ENCODE measurements at regions not wholly inside any gene's neighbourhood (a gene's known extent, or its start where the extent isn't known, plus 50 kb on each side); places are given as distances from the start of the nearest gene placed in this dataset.

DNA sequence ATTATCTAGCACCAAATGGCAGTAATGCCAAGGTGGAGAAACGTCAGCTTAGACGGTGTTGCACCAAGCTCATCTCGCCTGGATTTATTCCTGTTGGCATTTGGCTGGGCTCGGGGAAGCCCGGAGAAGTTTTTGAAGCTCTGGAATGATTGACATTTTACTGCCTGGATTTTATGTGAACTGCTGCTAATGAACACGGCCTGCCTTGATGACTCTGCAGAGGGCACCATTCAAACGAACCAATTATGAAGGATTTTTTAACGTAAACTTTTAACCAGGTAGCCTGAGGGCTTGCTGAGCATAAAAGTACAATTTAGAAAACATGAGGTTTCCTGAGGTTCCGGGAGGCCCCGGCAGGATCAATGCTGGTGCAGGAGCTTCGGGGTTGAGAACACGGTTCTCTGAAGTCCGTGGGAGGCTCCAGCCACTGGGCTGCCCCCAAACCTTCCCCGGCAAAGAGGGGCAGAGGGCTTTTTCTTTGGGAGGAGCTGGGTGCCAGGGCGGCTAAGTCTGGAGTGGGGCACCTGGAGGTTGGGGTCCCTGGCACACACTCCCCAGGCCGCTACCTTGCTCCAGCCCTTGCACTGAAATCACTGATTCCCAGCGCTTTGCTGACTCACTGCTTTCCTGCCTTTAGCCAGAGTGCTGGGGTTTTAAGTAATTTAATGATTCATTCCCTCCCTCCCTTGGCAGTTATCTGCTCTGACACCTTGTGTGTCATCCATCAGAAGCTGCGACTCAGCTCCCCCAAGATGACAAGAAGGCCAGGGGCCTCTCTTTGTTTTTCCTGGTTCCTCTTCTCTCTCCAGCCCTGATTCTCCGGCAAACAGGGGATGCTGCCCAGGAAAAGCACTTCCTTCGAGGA lies 161.2 kb upstream of the IRX3 start:
- peak overlapping the region; percentile 57 to 76; a peak in 5 of 6 replicates for H3K27ac ChIP-seq
- peak; percentile 49 to 50 for DNase-seq (ENCODE audit: low read depth in 1 of 2, low spot score in 1 of 2)
- FAIRE-seq: no peak

DNA sequence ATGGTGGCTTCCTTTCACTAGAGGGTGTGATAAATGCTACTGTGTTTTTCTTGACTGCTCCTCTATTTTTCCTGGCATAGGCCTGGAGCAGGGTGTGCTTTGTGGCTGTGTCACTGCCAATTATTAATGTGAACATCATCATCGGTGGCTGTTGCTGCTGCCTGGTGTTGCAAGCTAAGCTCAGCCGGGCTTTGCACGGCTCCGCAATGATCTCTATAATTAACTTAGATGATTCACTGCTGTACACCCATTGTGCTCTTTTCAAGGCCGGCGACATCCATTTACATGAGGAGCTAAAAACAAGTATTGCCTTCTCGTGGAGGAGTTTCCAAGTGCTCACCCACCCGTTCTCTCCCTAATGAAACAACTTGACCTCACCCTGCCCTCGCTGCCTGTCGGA lies 160.1 kb upstream of the IRX3 start:
- FAIRE-seq (no peak), DNase-seq (ENCODE audit: low read depth in 1 of 2, low spot score in 1 of 2) (peak in 1 of 2 experiments; percentile 5), ATAC-seq (no peak; a peak in 1 of 6 replicates)
- Histone ChIP-seq H3K4me1 (peaks cover 11% of the 10 kb centered on the region), H3K27ac (peak overlapping the region in 1 of 2 experiments; percentile 76; a peak in 3 of 6 replicates), H3K4me3 (no peak overlapping the region), H3K4me2 (no peak overlapping the region), H3K9me3 (no peaks in the 10 kb centered on the region)
- ChIA-PET POLR2A (no interaction called here), CTCF (interaction anchor here (0.7 to 0.8 kb wide), 3 partner anchors 15 to 1241 kb away, joined by 3 read pairs; no protein-coding TSS in a partner anchor)
- no peak for TF ChIP-seq HDAC2 (IDR thresholded peaks at IDR 0.05)
- 67% methylated on average over 10 of the region's 10 CpGs for WGBS (ENCODE audit: missing lambda C conversion rate)

More for the DNA sequence above, 161.2 kb upstream of the IRX3 start:
- POLR2A ChIA-PET: no interaction called here
- Histone ChIP-seq H3K4me3 (no peak overlapping the region), H3K9me3 (no peaks in the 10 kb centered on the region), H3K4me2 (peak overlapping the region; percentile 47), H3K4me1 (peaks cover 11% of the 10 kb centered on the region)
- 70% methylated on average over 20 of the region's 20 CpGs for WGBS (ENCODE audit: missing lambda C conversion rate)
- peak; percentile 89 to 90 for ATAC-seq
- TF ChIP-seq RARB (CRISPR knock-in tag; IDR thresholded peaks at IDR 0.05) (no peak), FOSL2 (IDR thresholded peaks at IDR 0.05) (no peak; the same call in 1 of the 2 replicates), FOSL2 (CRISPR knock-in tag; IDR thresholded peaks at IDR 0.05) (peak; percentile 49), RFX5 (IDR thresholded peaks at IDR 0.05) (no peak), MAFK (IDR thresholded peaks at IDR 0.05; ENCODE audit: partially characterized antibody) (peak; percentile 84), POLR2AphosphoS2 (conservative IDR thresholded peaks at IDR 0.05; ENCODE audit: low read length) (no peak), HOXB13 (CRISPR knock-in tag; IDR thresholded peaks at IDR 0.05; ENCODE audit: low read depth) (no peak), RNF2 (IDR thresholded peaks at IDR 0.05; ENCODE audit: borderline replicate concordance, low read depth) (no peak), ZNF302 (CRISPR knock-in tag; IDR thresholded peaks at IDR 0.05) (no peak), CEBPB (IDR thresholded peaks at IDR 0.05) (no peak), JUNB (IDR thresholded peaks at IDR 0.05) (peak; percentile 9; the same call in 1 of the 2 replicates), GATA3 (IDR thresholded peaks at IDR 0.05; ENCODE audit: borderline replicate concordance) (no peak)
- TF ChIP-seq, protein P1, sequence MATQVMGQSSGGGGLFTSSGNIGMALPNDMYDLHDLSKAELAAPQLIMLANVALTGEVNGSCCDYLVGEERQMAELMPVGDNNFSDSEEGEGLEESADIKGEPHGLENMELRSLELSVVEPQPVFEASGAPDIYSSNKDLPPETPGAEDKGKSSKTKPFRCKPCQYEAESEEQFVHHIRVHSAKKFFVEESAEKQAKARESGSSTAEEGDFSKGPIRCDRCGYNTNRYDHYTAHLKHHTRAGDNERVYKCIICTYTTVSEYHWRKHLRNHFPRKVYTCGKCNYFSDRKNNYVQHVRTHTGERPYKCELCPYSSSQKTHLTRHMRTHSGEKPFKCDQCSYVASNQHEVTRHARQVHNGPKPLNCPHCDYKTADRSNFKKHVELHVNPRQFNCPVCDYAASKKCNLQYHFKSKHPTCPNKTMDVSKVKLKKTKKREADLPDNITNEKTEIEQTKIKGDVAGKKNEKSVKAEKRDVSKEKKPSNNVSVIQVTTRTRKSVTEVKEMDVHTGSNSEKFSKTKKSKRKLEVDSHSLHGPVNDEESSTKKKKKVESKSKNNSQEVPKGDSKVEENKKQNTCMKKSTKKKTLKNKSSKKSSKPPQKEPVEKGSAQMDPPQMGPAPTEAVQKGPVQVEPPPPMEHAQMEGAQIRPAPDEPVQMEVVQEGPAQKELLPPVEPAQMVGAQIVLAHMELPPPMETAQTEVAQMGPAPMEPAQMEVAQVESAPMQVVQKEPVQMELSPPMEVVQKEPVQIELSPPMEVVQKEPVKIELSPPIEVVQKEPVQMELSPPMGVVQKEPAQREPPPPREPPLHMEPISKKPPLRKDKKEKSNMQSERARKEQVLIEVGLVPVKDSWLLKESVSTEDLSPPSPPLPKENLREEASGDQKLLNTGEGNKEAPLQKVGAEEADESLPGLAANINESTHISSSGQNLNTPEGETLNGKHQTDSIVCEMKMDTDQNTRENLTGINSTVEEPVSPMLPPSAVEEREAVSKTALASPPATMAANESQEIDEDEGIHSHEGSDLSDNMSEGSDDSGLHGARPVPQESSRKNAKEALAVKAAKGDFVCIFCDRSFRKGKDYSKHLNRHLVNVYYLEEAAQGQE (IDR thresholded peaks at IDR 0.05): no peak
- TF ChIP-seq, protein P2, sequence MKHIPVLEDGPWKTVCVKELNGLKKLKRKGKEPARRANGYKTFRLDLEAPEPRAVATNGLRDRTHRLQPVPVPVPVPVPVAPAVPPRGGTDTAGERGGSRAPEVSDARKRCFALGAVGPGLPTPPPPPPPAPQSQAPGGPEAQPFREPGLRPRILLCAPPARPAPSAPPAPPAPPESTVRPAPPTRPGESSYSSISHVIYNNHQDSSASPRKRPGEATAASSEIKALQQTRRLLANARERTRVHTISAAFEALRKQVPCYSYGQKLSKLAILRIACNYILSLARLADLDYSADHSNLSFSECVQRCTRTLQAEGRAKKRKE (CRISPR knock-in tag; IDR thresholded peaks at IDR 0.05; ENCODE audit: low read depth): no peak
- CTCF ChIA-PET: interaction anchor here (0.7 to 0.8 kb wide), 2 partner anchors 13 to 558 kb away, joined by 3 read pairs; no protein-coding TSS in a partner anchor

DNA sequence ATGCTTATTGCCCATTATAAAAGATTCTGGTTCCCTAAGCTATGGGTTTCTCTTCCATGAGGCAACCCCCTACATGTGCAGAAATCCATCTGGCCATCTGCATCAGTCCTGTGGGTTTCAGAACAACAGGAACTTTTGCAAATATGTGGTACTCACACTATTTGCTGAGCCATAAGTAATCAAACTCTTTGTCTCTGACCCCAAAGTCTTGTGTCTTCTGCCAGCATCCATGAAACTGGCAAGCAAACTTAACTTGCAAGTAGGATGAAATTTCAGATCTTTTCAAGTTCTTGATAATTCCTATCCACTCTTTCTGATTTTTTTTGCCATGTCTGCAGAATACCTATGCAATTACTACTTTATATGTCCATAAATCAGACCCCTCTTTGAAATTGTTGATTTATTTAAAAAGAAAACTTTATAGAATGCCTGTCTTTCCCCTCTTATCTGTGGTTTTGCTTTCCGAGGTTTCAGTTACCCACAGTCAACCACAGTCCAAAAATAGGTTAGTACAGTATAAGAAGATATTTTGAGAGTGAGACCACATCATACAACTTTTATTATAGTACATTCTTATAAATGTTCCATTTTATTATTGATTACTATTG lies 158.4 kb upstream of the IRX3 start:
- 43% methylated on average over 1 of the region's 1 CpG for WGBS (ENCODE audit: missing lambda C conversion rate)
- Histone ChIP-seq H3K4me2 (no peak overlapping the region), H3K4me3 (no peak overlapping the region), H3K9me3 (no peaks in the 10 kb centered on the region), H3K4me1 (peaks cover 11% of the 10 kb centered on the region), H3K27ac (no peak overlapping the region)
- FAIRE-seq: no peak
- no peak for DNase-seq (ENCODE audit: low read depth in 1 of 2, low spot score in 1 of 2)
- ATAC-seq: no peak
- ChIA-PET CTCF (no interaction called here), POLR2A (no interaction called here)
- TF ChIP-seq TFCP2L1 (CRISPR knock-in tag; IDR thresholded peaks at IDR 0.05) (no peak), MAFK (IDR thresholded peaks at IDR 0.05; ENCODE audit: partially characterized antibody) (peak; percentile 15)

All from A549 (cell line).